SK-N-SH treated with all-trans-retinoic acid at 6 μM for 48 hours (cell line): ENCODE measurements at regions not wholly inside any gene's neighbourhood (a gene's known extent, or its start where the extent isn't known, plus 50 kb on each side); places are given as distances from the start of the nearest gene placed in this dataset.

Experiments used
- ATAC-seq: fragments of 200-7000 bp; cut with Tn5 transposase; 3 replicates; pipeline ENCODE4 v1.9.1; 2020; ENCODE audit warnings: mild to moderate bottlenecking, moderate library complexity
- ARNTL ChIP-seq: fragments of 450-650 bp; formaldehyde crosslinking; IDR thresholded peaks from 2 replicates; pipeline ENCODE4 v1.5.0; 2020; ENCODE audit warnings: low read depth, mild to moderate bottlenecking, moderate library complexity, borderline replicate concordance
- BACH2 ChIP-seq: fragments of 250-450 bp; sonication (Bioruptor Pico); IDR thresholded peaks from 2 replicates; pipeline ENCODE4 v1.9.0; 2021; ENCODE audit warnings: mild to moderate bottlenecking, borderline replicate concordance
- CREB5 ChIP-seq: fragments of 250-450 bp; sonication (Bioruptor Pico); IDR thresholded peaks from 2 replicates; pipeline ENCODE4 v1.5.1; 2020; ENCODE audit warnings: low read depth, mild to moderate bottlenecking, moderate library complexity
- CSDC2 ChIP-seq: fragments of 250-450 bp; sonication (Bioruptor Pico); IDR thresholded peaks from 2 replicates; pipeline ENCODE4 v1.5.0; 2020; ENCODE audit warnings: mild to moderate bottlenecking, moderate library complexity
- CSRNP3 ChIP-seq: fragments of 250-450 bp; sonication (Bioruptor Pico); IDR thresholded peaks from 2 replicates; pipeline ENCODE4 v1.5.1; 2021; ENCODE audit warnings: mild to moderate bottlenecking, moderate library complexity
- ESRRG ChIP-seq: fragments of 250-450 bp; sonication (Bioruptor Pico); IDR thresholded peaks from 2 replicates; pipeline ENCODE4 v1.6.1; 2021; ENCODE audit warnings: mild to moderate bottlenecking
- GLIS3 ChIP-seq: fragments of 250-450 bp; sonication (Bioruptor Pico); IDR thresholded peaks from 2 replicates; pipeline ENCODE4 v1.5.0; 2020; ENCODE audit warnings: mild to moderate bottlenecking, moderate library complexity
- ISL1 ChIP-seq: fragments of 250-450 bp; sonication (Bioruptor Pico); IDR thresholded peaks from 2 replicates; pipeline ENCODE4 v2.1.2; 2022; ENCODE audit warnings: mild to moderate bottlenecking, moderate library complexity
- OSR1 ChIP-seq: fragments of 250-450 bp; sonication (Bioruptor Pico); IDR thresholded peaks from 2 replicates; pipeline ENCODE4 v1.8.0; 2022; ENCODE audit warnings: moderate library complexity, mild to moderate bottlenecking, inconsistent platforms
- PATZ1 ChIP-seq: fragments of 250-450 bp; sonication (Bioruptor Pico); IDR thresholded peaks from 2 replicates; pipeline ENCODE4 v1.8.0; 2020; ENCODE audit warnings: mild to moderate bottlenecking, moderate library complexity, borderline replicate concordance
- POU6F1 ChIP-seq: fragments of 250-450 bp; sonication (Bioruptor Pico); IDR thresholded peaks from 2 replicates; pipeline ENCODE4 v1.8.0; 2021; ENCODE audit warnings: low read depth, mild to moderate bottlenecking, moderate library complexity, borderline replicate concordance
- PPARA ChIP-seq: fragments of 250-450 bp; sonication (Bioruptor Pico); IDR thresholded peaks from 2 replicates; pipeline ENCODE4 v1.5.0; 2020; ENCODE audit warnings: mild to moderate bottlenecking, borderline replicate concordance
- SNAI2 ChIP-seq: fragments of 250-450 bp; sonication (Bioruptor Pico); IDR thresholded peaks from 2 replicates; pipeline ENCODE4 v1.5.0; 2020; ENCODE audit warnings: mild to moderate bottlenecking, moderate library complexity
- TCF4 ChIP-seq: fragments of 250-450 bp; sonication (Bioruptor Pico); IDR thresholded peaks from 2 replicates; pipeline ENCODE4 v1.8.0; 2021; ENCODE audit warnings: mild to moderate bottlenecking, moderate library complexity, borderline replicate concordance
- TOX ChIP-seq: fragments of 250-450 bp; sonication (Bioruptor Pico); IDR thresholded peaks from 2 replicates; pipeline ENCODE4 v1.8.0; 2021; ENCODE audit warnings: mild to moderate bottlenecking, moderate library complexity, borderline replicate concordance
- TSHZ2 ChIP-seq: fragments of 250-450 bp; sonication (Bioruptor Pico); IDR thresholded peaks from 2 replicates; pipeline ENCODE4 v1.5.0; 2020; ENCODE audit warnings: mild to moderate bottlenecking, moderate library complexity
- ZC3H10 ChIP-seq: fragments of 250-450 bp; sonication (Bioruptor Pico); IDR thresholded peaks from 2 replicates; pipeline ENCODE4 v1.5.1; 2021; ENCODE audit warnings: mild to moderate bottlenecking, moderate library complexity
- ZFP3 ChIP-seq: fragments of 250-450 bp; sonication (Bioruptor Pico); IDR thresholded peaks from 2 replicates; pipeline ENCODE4 v1.5.0; 2020; ENCODE audit warnings: mild to moderate bottlenecking, moderate library complexity
- ZFP30 ChIP-seq: fragments of 450-650 bp; formaldehyde crosslinking; IDR thresholded peaks from 2 replicates; pipeline ENCODE4 v1.5.0; 2022; ENCODE audit warnings: mild to moderate bottlenecking, moderate library complexity
- ZNF70 ChIP-seq: fragments of 450-650 bp; formaldehyde crosslinking; IDR thresholded peaks from 2 replicates; pipeline ENCODE4 v1.5.0; 2020; ENCODE audit warnings: mild to moderate bottlenecking, moderate library complexity
- ZNF8 ChIP-seq: fragments of 450-650 bp; formaldehyde crosslinking; IDR thresholded peaks from 2 replicates; pipeline ENCODE4 v1.5.0; 2020; ENCODE audit warnings: mild to moderate bottlenecking, moderate library complexity

GRCh38 chr5:2901511-2901910, 150.0 kb upstream of the IRX2 start:
- no peak for ATAC-seq
- TF ChIP-seq ARNTL (CRISPR knock-in tag) (no peak), ISL1 (CRISPR knock-in tag) (no peak), TOX (CRISPR knock-in tag) (no peak)

GRCh38 chr5:2901096-2901495, 149.6 kb upstream of the IRX2 start:
- TF ChIP-seq SNAI2 (CRISPR knock-in tag) (no peak), ZFP3 (CRISPR knock-in tag) (no peak), PPARA (no peak), PATZ1 (CRISPR knock-in tag) (no peak), TCF4 (CRISPR knock-in tag) (no peak), ZNF70 (CRISPR knock-in tag) (no peak), ZFP30 (CRISPR knock-in tag) (no peak), CSRNP3 (CRISPR knock-in tag) (no peak), CREB5 (no peak), ISL1 (CRISPR knock-in tag) (no peak), ARNTL (CRISPR knock-in tag) (no peak), OSR1 (CRISPR knock-in tag) (no peak), ZC3H10 (CRISPR knock-in tag) (no peak), CSDC2 (CRISPR knock-in tag) (no peak), TSHZ2 (CRISPR knock-in tag) (no peak), GLIS3 (CRISPR knock-in tag) (no peak), POU6F1 (CRISPR knock-in tag) (no peak), TOX (CRISPR knock-in tag) (no peak), ESRRG (no peak)
- TF ChIP-seq, all 23 proteins: peak for 0
- ATAC-seq: no peak

- ATAC-seq: no peak
- TF ChIP-seq ZNF8 (no peak), GLIS3 (CRISPR knock-in tag) (no peak), SNAI2 (CRISPR knock-in tag) (no peak), ZFP3 (CRISPR knock-in tag) (no peak), BACH2 (CRISPR knock-in tag) (no peak), PPARA (no peak), POU6F1 (CRISPR knock-in tag) (no peak), CREB5 (no peak), ISL1 (CRISPR knock-in tag) (no peak), TSHZ2 (CRISPR knock-in tag) (no peak), CSDC2 (CRISPR knock-in tag) (no peak), TOX (CRISPR knock-in tag) (no peak)
Measured at GRCh38 chr5:2900360-2900759, 148.9 kb upstream of the IRX2 start.
